ENCODE measurements at regions not wholly inside any gene's neighbourhood (a gene's known extent, or its start where the extent isn't known, plus 50 kb on each side); places are given as distances from the start of the nearest gene placed in this dataset.
A peak's percentile ranks its signal among the peaks of the same experiment; 100 is the strongest.

- H3K9me3 Mint-ChIP-seq = no peaks in the 10 kb centered on the region
- H3K4me1 Mint-ChIP-seq (ENCODE audit: unreplicated experiment) = peaks cover 66% of the 10 kb centered on the region
- no peak overlapping the region for H3K4me3 Mint-ChIP-seq
- no peak overlapping the region for H3K27ac Mint-ChIP-seq
- no peak for TF ChIP-seq CTCF (conservative IDR thresholded peaks at IDR 0.05)
- DNase-seq (ENCODE audit: extremely low spot score, unreplicated experiment) = no peak
- no peaks in the 10 kb centered on the region for H3K36me3 Mint-ChIP-seq
- no peaks in the 10 kb centered on the region for H3K27me3 Mint-ChIP-seq
These were observed 284.6 kb downstream of the SEC14L1 start for GRCh38 chr17:77425348-77425747.

GRCh38 chr17:77425791-77426641 lies 285.2 kb downstream of the SEC14L1 start:
- H3K36me3 Mint-ChIP-seq = no peaks in the 10 kb centered on the region
- peaks cover 63% of the 10 kb centered on the region for H3K4me1 Mint-ChIP-seq (ENCODE audit: unreplicated experiment)
- H3K4me3 Mint-ChIP-seq = no peak overlapping the region
- H3K27ac Mint-ChIP-seq = peak overlapping the region; percentile 79
- H3K27me3 Mint-ChIP-seq = no peaks in the 10 kb centered on the region
- TF ChIP-seq CTCF (conservative IDR thresholded peaks at IDR 0.05) = no peak
- no peaks in the 10 kb centered on the region for H3K9me3 Mint-ChIP-seq
- no peak for DNase-seq (ENCODE audit: extremely low spot score, unreplicated experiment)

GRCh38 chr17:77426676-77427386 lies 286.1 kb downstream of the SEC14L1 start:
- no peaks in the 10 kb centered on the region for H3K27me3 Mint-ChIP-seq
- DNase-seq (ENCODE audit: extremely low spot score, unreplicated experiment) = no peak
- no peak overlapping the region for H3K4me3 Mint-ChIP-seq
- peaks cover 57% of the 10 kb centered on the region for H3K4me1 Mint-ChIP-seq (ENCODE audit: unreplicated experiment)
- H3K27ac Mint-ChIP-seq = peak overlapping the region; percentile 79
- TF ChIP-seq CTCF (conservative IDR thresholded peaks at IDR 0.05) = no peak
- no peaks in the 10 kb centered on the region for H3K36me3 Mint-ChIP-seq
- H3K9me3 Mint-ChIP-seq = no peaks in the 10 kb centered on the region

- DNase-seq (ENCODE audit: extremely low spot score, unreplicated experiment) = no peak
- H3K4me1 Mint-ChIP-seq (ENCODE audit: unreplicated experiment) = peaks cover 64% of the 10 kb centered on the region
- TF ChIP-seq CTCF (conservative IDR thresholded peaks at IDR 0.05) = no peak
- H3K27me3 Mint-ChIP-seq = no peaks in the 10 kb centered on the region
- peak overlapping the region; percentile 79 for H3K27ac Mint-ChIP-seq
- H3K4me3 Mint-ChIP-seq = no peak overlapping the region
- H3K36me3 Mint-ChIP-seq = no peaks in the 10 kb centered on the region
- H3K9me3 Mint-ChIP-seq = no peaks in the 10 kb centered on the region
These were observed 286.7 kb downstream of the SEC14L1 start for GRCh38 chr17:77427391-77427991.

GRCh38 chr17:77428020-77428748 lies 287.4 kb downstream of the SEC14L1 start:
- Mint-ChIP-seq H3K4me3 (no peak overlapping the region), H3K9me3 (no peaks in the 10 kb centered on the region), H3K27ac (no peak overlapping the region), H3K4me1 (ENCODE audit: unreplicated experiment) (peaks cover 58% of the 10 kb centered on the region), H3K27me3 (no peaks in the 10 kb centered on the region), H3K36me3 (no peaks in the 10 kb centered on the region)
- no peak for TF ChIP-seq CTCF (conservative IDR thresholded peaks at IDR 0.05)
- DNase-seq (ENCODE audit: extremely low spot score, unreplicated experiment) = no peak
